ENCODE measurements at regions not wholly inside any gene's neighbourhood (a gene's known extent, or its start where the extent isn't known, plus 50 kb on each side); places are given as distances from the start of the nearest gene placed in this dataset.

GRCh38 chr21:41565550-41565949 lies 57.6 kb upstream of the TMPRSS2 start:
- TF ChIP-seq, protein P1, sequence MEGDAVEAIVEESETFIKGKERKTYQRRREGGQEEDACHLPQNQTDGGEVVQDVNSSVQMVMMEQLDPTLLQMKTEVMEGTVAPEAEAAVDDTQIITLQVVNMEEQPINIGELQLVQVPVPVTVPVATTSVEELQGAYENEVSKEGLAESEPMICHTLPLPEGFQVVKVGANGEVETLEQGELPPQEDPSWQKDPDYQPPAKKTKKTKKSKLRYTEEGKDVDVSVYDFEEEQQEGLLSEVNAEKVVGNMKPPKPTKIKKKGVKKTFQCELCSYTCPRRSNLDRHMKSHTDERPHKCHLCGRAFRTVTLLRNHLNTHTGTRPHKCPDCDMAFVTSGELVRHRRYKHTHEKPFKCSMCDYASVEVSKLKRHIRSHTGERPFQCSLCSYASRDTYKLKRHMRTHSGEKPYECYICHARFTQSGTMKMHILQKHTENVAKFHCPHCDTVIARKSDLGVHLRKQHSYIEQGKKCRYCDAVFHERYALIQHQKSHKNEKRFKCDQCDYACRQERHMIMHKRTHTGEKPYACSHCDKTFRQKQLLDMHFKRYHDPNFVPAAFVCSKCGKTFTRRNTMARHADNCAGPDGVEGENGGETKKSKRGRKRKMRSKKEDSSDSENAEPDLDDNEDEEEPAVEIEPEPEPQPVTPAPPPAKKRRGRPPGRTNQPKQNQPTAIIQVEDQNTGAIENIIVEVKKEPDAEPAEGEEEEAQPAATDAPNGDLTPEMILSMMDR (IDR thresholded peaks at IDR 0.05; ENCODE audit: control extremely low read depth in 1 of 3, insufficient read depth in 1 of 3, low read depth in 1 of 3, low read length in 3 of 3) = no peak
- TF ChIP-seq CTBP2 (IDR thresholded peaks at IDR 0.05; ENCODE audit: borderline replicate concordance, insufficient read depth, insufficient read length, low read length) (no peak), TAF1 (IDR thresholded peaks at IDR 0.05; ENCODE audit: low read depth, low read length) (no peak), BACH1 (IDR thresholded peaks at IDR 0.05; ENCODE audit: low read length) (no peak), CHD2 (IDR thresholded peaks at IDR 0.05; ENCODE audit: low read length) (no peak)

Data from H1 (cell line).